ENCODE measurements at regions not wholly inside any gene's neighbourhood (a gene's known extent, or its start where the extent isn't known, plus 50 kb on each side); places are given as distances from the start of the nearest gene placed in this dataset.

- TF ChIP-seq, protein P1, sequence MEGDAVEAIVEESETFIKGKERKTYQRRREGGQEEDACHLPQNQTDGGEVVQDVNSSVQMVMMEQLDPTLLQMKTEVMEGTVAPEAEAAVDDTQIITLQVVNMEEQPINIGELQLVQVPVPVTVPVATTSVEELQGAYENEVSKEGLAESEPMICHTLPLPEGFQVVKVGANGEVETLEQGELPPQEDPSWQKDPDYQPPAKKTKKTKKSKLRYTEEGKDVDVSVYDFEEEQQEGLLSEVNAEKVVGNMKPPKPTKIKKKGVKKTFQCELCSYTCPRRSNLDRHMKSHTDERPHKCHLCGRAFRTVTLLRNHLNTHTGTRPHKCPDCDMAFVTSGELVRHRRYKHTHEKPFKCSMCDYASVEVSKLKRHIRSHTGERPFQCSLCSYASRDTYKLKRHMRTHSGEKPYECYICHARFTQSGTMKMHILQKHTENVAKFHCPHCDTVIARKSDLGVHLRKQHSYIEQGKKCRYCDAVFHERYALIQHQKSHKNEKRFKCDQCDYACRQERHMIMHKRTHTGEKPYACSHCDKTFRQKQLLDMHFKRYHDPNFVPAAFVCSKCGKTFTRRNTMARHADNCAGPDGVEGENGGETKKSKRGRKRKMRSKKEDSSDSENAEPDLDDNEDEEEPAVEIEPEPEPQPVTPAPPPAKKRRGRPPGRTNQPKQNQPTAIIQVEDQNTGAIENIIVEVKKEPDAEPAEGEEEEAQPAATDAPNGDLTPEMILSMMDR (conservative IDR thresholded peaks at IDR 0.05; ENCODE audit: control insufficient read depth, insufficient read depth, low read depth, low read length): no peak
- H3K4me3 ChIP-seq (ENCODE audit: control insufficient read depth, low read depth, low read length): no peak overlapping the region
- DNase-seq (ENCODE audit: low read depth): no peak
Measured at GRCh38 chr16:86639354-86639753, 61.0 kb downstream of the FOXL1 start.

DNA sequence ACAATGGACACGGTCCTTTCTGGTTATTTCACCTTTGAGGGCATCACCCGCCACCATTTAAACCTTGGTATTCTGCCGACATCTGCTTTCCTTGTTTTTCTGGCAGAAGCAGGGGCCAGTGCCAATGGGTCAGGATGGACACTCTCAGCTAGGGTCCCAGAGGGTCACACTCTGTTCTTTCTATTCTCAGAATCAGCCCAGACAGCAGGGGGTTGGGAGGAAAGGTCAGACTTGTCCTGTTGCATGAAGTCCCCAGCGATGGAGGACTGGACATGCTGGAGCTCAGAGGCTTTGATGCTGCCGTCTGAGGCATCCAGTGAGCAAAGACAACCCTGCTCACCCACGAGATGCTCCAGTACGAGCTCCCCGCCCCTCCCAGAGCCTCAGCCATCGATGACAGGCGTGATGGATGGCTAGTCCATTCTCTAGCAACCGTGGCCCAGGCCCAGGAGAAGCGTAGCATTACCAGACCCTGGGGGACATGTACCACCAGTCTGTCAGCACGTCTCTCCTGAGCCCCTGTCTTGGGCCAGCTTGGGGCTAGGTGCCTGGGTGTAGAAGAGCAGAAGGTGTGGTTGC is 62.0 kb downstream of the FOXL1 start:
- no peak for DNase-seq (ENCODE audit: low read depth)
- TF ChIP-seq, protein P1 (conservative IDR thresholded peaks at IDR 0.05; ENCODE audit: control insufficient read depth, insufficient read depth, low read depth, low read length): no peak
- no peak overlapping the region for H3K4me3 ChIP-seq (ENCODE audit: control insufficient read depth, low read depth, low read length)

DNA sequence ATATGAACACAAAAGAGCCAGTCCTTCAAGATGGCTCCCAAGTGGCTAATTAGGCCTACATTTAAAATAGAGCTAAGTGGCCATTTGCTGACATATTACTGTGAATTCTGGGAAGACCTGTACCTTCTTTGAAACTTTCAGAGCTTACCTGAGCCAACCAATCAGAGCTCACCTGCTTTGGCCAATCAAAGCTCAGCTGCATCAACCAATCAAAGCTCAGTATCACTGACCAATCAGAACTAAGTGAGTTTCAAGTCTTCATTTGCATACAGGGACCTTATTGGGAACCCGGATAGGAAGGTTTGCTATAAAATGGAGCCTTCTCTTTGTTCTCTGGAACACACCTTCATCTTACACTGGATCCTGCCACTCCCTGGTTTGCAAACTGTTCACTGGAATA is 63.7 kb downstream of the FOXL1 start:
- TF ChIP-seq, protein P1 (conservative IDR thresholded peaks at IDR 0.05; ENCODE audit: control insufficient read depth, insufficient read depth, low read depth, low read length): no peak
- no peak for DNase-seq (ENCODE audit: low read depth)
- H3K4me3 ChIP-seq (ENCODE audit: control insufficient read depth, low read depth, low read length): no peak overlapping the region

GRCh38 chr16:86643671-86644070 is 65.3 kb downstream of the FOXL1 start:
- TF ChIP-seq, protein P1 (conservative IDR thresholded peaks at IDR 0.05; ENCODE audit: control insufficient read depth, insufficient read depth, low read depth, low read length): no peak
- no peak for DNase-seq (ENCODE audit: low read depth)
- no peak overlapping the region for H3K4me3 ChIP-seq (ENCODE audit: control insufficient read depth, low read depth, low read length)

DNA sequence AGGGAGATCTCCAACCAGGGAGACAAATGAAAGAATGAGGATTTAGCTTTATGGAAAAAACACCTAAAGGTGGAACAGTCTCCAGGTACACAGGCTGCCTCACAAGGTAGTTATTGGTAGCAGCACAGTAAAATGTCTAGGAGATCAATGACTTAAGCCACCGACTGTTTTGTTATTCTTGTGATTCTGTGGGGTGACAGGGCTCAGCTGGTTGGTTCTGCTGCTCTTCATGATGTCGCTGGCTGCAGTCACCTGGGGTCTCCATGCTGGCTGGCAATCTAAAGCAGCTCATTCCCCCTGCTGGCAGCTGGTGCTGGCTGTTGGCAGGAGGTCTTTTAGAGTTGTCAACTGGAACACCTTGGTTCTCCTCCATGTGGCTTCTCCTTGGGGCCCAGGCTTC is 69.2 kb downstream of the FOXL1 start:
- H3K4me3 ChIP-seq (ENCODE audit: control insufficient read depth, low read depth, low read length): no peak overlapping the region
- TF ChIP-seq, protein P1 (conservative IDR thresholded peaks at IDR 0.05; ENCODE audit: control insufficient read depth, insufficient read depth, low read depth, low read length): no peak
- DNase-seq (ENCODE audit: low read depth): no peak

DNA sequence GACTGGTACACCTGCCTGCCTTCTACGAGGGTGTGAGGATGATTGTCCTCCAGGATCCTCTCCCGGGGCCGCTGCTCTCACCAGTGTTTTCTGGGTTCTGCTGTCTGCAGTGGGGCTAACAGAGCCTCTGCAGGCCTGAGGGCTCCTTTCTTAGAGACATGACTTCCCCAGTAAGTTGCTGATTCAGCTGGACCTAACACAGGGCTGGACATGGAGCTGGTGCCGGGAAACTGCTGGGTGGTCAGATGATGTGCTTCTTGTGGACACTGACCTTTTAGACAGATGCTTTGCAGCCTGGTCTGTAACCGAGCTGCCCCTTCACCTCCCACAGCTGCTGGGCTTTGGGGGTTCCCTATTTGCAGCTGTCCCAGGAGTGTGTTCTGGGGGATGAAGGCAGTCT is 71.5 kb downstream of the FOXL1 start:
- H3K4me3 ChIP-seq (ENCODE audit: control insufficient read depth, low read depth, low read length): no peak overlapping the region
- TF ChIP-seq, protein P1 (conservative IDR thresholded peaks at IDR 0.05; ENCODE audit: control insufficient read depth, insufficient read depth, low read depth, low read length): no peak
- DNase-seq (ENCODE audit: low read depth): no peak

All from fibroblast of mammary gland (primary cell).